ENCODE measurements at regions not wholly inside any gene's neighbourhood (a gene's known extent, or its start where the extent isn't known, plus 50 kb on each side); places are given as distances from the start of the nearest gene placed in this dataset.
A peak's percentile ranks its signal among the peaks of the same experiment; 100 is the strongest.
"Not testable (repeated sequence)": the region's sequence is repeated elsewhere in the genome, so short reads cannot be mapped to it uniquely, and the experiment has no call there.

- DNase-seq (ENCODE audit: extremely low read depth in 1 of 11, low read depth in 9 of 11, low spot score in 4 of 11) = no peak
Measured at GRCh38 chr4:71201057-71201456, 137.8 kb upstream of the SLC4A4 start.

GRCh38 chr4:71201817-71202576, 136.8 kb upstream of the SLC4A4 start:
- no peak for DNase-seq (ENCODE audit: extremely low read depth in 1 of 11, low read depth in 9 of 11, low spot score in 4 of 11)

GRCh38 chr4:71202705-71203104, 136.1 kb upstream of the SLC4A4 start:
- DNase-seq (ENCODE audit: extremely low read depth in 1 of 11, low read depth in 9 of 11, low spot score in 4 of 11) = no peak

GRCh38 chr4:71204056-71204455, 134.8 kb upstream of the SLC4A4 start:
- DNase-seq (ENCODE audit: extremely low read depth in 1 of 11, low read depth in 9 of 11, low spot score in 4 of 11) = no peak

- no peak for DNase-seq (ENCODE audit: extremely low read depth in 1 of 11, low read depth in 9 of 11, low spot score in 4 of 11)
Measured at GRCh38 chr4:71206763-71207162, 132.1 kb upstream of the SLC4A4 start.

GRCh38 chr4:71209161-71209560, 129.7 kb upstream of the SLC4A4 start:
- no peak for DNase-seq (ENCODE audit: extremely low read depth in 1 of 11, low read depth in 9 of 11, low spot score in 4 of 11)

GRCh38 chr4:71210823-71211222, 128.0 kb upstream of the SLC4A4 start:
- no peak for DNase-seq (ENCODE audit: extremely low read depth in 1 of 11, low read depth in 9 of 11, low spot score in 4 of 11)

- DNase-seq (ENCODE audit: extremely low read depth in 1 of 11, low read depth in 9 of 11, low spot score in 4 of 11) = no peak
Measured at GRCh38 chr4:71211748-71212147, 127.1 kb upstream of the SLC4A4 start.

- DNase-seq (ENCODE audit: extremely low read depth in 1 of 11, low read depth in 9 of 11, low spot score in 4 of 11) = no peak
Measured at GRCh38 chr4:71212216-71212615, 126.6 kb upstream of the SLC4A4 start.

GRCh38 chr4:71214578-71214977, 124.2 kb upstream of the SLC4A4 start:
- no peak for DNase-seq (ENCODE audit: extremely low read depth in 1 of 11, low read depth in 9 of 11, low spot score in 4 of 11)

GRCh38 chr4:71216316-71216959, 122.4 kb upstream of the SLC4A4 start:
- no peak for DNase-seq (ENCODE audit: extremely low read depth in 1 of 11, low read depth in 9 of 11, low spot score in 4 of 11)

GRCh38 chr4:71217688-71218087, 121.1 kb upstream of the SLC4A4 start:
- DNase-seq (ENCODE audit: extremely low read depth in 1 of 11, low read depth in 9 of 11, low spot score in 4 of 11) = no peak

- DNase-seq (ENCODE audit: extremely low read depth in 1 of 11, low read depth in 9 of 11, low spot score in 4 of 11) = not testable (repeated sequence)
Measured at GRCh38 chr4:71220848-71221247, 118.0 kb upstream of the SLC4A4 start.

- no peak for DNase-seq (ENCODE audit: extremely low read depth in 1 of 11, low read depth in 9 of 11, low spot score in 4 of 11)
Measured at GRCh38 chr4:71221510-71222466, 117.0 kb upstream of the SLC4A4 start.

GRCh38 chr4:71222661-71223060, 116.2 kb upstream of the SLC4A4 start:
- no peak for DNase-seq (ENCODE audit: extremely low read depth in 1 of 11, low read depth in 9 of 11, low spot score in 4 of 11)

- DNase-seq (ENCODE audit: extremely low read depth in 1 of 11, low read depth in 9 of 11, low spot score in 4 of 11) = peak in 8 of 11 donors; percentile 35 to 59 (median 44)
Measured at GRCh38 chr4:71229477-71230270, 109.1 kb upstream of the SLC4A4 start.

GRCh38 chr4:71230271-71231128, 108.3 kb upstream of the SLC4A4 start:
- DNase-seq (ENCODE audit: extremely low read depth in 1 of 11, low read depth in 9 of 11, low spot score in 4 of 11) = no peak
